Sigmoid colon (tissue), 6 donors: ENCODE measurements at regions not wholly inside any gene's neighbourhood (a gene's known extent, or its start where the extent isn't known, plus 50 kb on each side); places are given as distances from the start of the nearest gene placed in this dataset.
"Not testable (repeated sequence)": the region's sequence is repeated elsewhere in the genome, so short reads cannot be mapped to it uniquely, and the experiment has no call there.

Experiments
- DNase-seq: peaks from one replicate; pipeline ENCODE4 v3.0.0-alpha.2; 2019
- H3K27ac ChIP-seq, 4 donors: fragments of 200-600 bp; sonication (generic); one replicate each; pipeline ENCODE4 v1.5.1; 2016 to 2019; ENCODE audit warnings: mild to moderate bottlenecking in 1 of 4
- H3K27me3 ChIP-seq, 3 donors: fragments of 200-600 bp; sonication (generic); one replicate each; pipeline ENCODE4 v1.5.1; 2019; ENCODE audit warnings: mild to moderate bottlenecking in 1 of 3
- H3K36me3 ChIP-seq, 4 donors: fragments of 200-600 bp; sonication (generic); one replicate each; pipeline ENCODE4 v1.5.1; 2016 to 2019
- H3K4me1 ChIP-seq, 4 donors: fragments of 200-600 bp; sonication (generic); one replicate each; pipeline ENCODE4 v1.5.1; 2017 to 2019
- H3K4me3 ChIP-seq, 4 donors: fragments of 200-600 bp; sonication (generic); one replicate each; pipeline ENCODE4 v1.5.1; 2017 to 2019; ENCODE audit warnings: mild to moderate bottlenecking in 2 of 4, moderate library complexity in 1 of 4
- H3K9me3 ChIP-seq, 4 donors: fragments of 200-600 bp in 3 of 4; sonication (generic) in 3 of 4; one replicate each; pipeline versions ENCODE4 v1.5.1 to v1.6.1; 2013 to 2019
- EP300 ChIP-seq, 4 donors: sonication (generic); formaldehyde crosslinking; IDR thresholded peaks; one replicate each; pipeline ENCODE4 v1.6.1; 2017; ENCODE audit warnings: antibody characterized with exemption in 4 of 4
- POLR2A ChIP-seq, 2 donors: fragments of 450-650 bp; IDR thresholded peaks; one replicate each; pipeline ENCODE4 v1.6.1; 2016; ENCODE audit warnings: antibody characterized with exemption in 2 of 2, mild to moderate bottlenecking in 2 of 2, moderate library complexity in 2 of 2
- POLR2AphosphoS5 ChIP-seq, 4 donors: sonication (generic); formaldehyde crosslinking; IDR thresholded peaks; one replicate each; pipeline ENCODE4 v1.6.1; 2017; ENCODE audit warnings: antibody characterized with exemption in 4 of 4
- WGBS, 2 donors: extraction: QIAGEN DNeasy Blood & Tissue Kit; methylation state at CpG; one replicate each; pipeline ENCODE4 v1.1.7; 2013; 5-methylcytosine and 5-hydroxymethylcytosine counted together
- intact Hi-C: fragments of 100-400 bp; cut with DNase I; formaldehyde crosslinking; loops from one replicate; pipeline ENCODE4 v1.15.1; 2023
- TF ChIP-seq, protein P1 (sequence below), 4 experiments: fragments of 450-650 bp in 3 of 4; fragments of 200-600 bp in 1 of 4; IDR thresholded peaks; one replicate each; pipeline ENCODE4 v1.5.1; 2016 to 2019; ENCODE audit warnings: antibody characterized with exemption in 4 of 4, mild to moderate bottlenecking in 3 of 4, moderate library complexity in 2 of 4
- donor health status: healthy with polysubstance abuse.
- donor health status: healthy.

DNA sequence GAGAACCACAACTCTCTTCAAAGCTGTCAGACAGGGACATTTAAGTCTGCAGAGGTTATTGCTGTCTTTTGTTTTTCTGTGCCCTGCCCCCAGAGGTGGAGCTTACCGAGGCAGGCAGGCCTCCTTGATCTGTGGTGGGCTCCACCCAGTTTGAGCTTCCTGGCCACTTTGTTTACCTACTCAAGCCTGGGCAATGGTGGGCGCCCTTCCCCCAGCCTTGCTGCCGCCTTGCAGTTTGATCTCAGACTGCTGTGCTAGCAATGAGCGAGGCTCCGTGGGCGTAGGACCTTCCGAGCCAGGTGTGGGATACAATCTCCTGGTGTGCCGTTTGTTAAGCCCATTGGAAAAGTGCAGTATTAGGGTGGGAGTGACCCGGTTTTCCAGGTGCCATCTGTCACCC is 822.1 kb downstream of the KCNMA1 start:
- DNase-seq, H3K36me3 ChIP-seq, H3K9me3 ChIP-seq, intact Hi-C loops, H3K4me3 ChIP-seq, H3K27ac ChIP-seq, H3K4me1 ChIP-seq, H3K27me3 ChIP-seq: not testable (repeated sequence)
- 80 to 90% methylated on average over 9 of the region's 9 CpGs for WGBS, 2 donors

GRCh38 chr10:76811430-76811829 is 826.2 kb downstream of the KCNMA1 start:
- H3K27me3 ChIP-seq, result no peaks in the 10 kb centered on the region
- TF ChIP-seq, protein P1, sequence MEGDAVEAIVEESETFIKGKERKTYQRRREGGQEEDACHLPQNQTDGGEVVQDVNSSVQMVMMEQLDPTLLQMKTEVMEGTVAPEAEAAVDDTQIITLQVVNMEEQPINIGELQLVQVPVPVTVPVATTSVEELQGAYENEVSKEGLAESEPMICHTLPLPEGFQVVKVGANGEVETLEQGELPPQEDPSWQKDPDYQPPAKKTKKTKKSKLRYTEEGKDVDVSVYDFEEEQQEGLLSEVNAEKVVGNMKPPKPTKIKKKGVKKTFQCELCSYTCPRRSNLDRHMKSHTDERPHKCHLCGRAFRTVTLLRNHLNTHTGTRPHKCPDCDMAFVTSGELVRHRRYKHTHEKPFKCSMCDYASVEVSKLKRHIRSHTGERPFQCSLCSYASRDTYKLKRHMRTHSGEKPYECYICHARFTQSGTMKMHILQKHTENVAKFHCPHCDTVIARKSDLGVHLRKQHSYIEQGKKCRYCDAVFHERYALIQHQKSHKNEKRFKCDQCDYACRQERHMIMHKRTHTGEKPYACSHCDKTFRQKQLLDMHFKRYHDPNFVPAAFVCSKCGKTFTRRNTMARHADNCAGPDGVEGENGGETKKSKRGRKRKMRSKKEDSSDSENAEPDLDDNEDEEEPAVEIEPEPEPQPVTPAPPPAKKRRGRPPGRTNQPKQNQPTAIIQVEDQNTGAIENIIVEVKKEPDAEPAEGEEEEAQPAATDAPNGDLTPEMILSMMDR (IDR thresholded peaks at IDR 0.05), result no peak
- TF ChIP-seq POLR2AphosphoS5 (IDR thresholded peaks at IDR 0.05) (no peak), EP300 (IDR thresholded peaks at IDR 0.05) (no peak), POLR2A (IDR thresholded peaks at IDR 0.05) (no peak)
- intact Hi-C loops, result no loop called here
- H3K9me3 ChIP-seq, result no peaks in the 10 kb centered on the region
- peaks cover 0 to 8% (median 2%) of the 10 kb centered on the region in 4 donors for H3K4me1 ChIP-seq
- H3K4me3 ChIP-seq, result no peak overlapping the region
- DNase-seq, result no peak
- no peaks in the 10 kb centered on the region for H3K36me3 ChIP-seq
- H3K27ac ChIP-seq, result no peak overlapping the region

GRCh38 chr10:76788452-76788811 is 849.2 kb downstream of the KCNMA1 start:
- no peaks in the 10 kb centered on the region for H3K36me3 ChIP-seq
- no peak for DNase-seq
- no peaks in the 10 kb centered on the region for H3K9me3 ChIP-seq
- intact Hi-C loops, result no loop called here
- TF ChIP-seq, protein P1 (IDR thresholded peaks at IDR 0.05), result no peak
- TF ChIP-seq POLR2A (IDR thresholded peaks at IDR 0.05) (no peak), EP300 (IDR thresholded peaks at IDR 0.05) (no peak), POLR2AphosphoS5 (IDR thresholded peaks at IDR 0.05) (no peak)
- H3K27ac ChIP-seq, result no peak overlapping the region
- no peaks in the 10 kb centered on the region for H3K27me3 ChIP-seq
- no peak overlapping the region for H3K4me3 ChIP-seq
- H3K4me1 ChIP-seq, result peaks cover 0 to 17% (median 5%) of the 10 kb centered on the region in 4 donors
- WGBS, 2 donors, result 59 to 66% methylated on average over 4 of the region's 4 CpGs

- no peaks in the 10 kb centered on the region for H3K9me3 ChIP-seq
- no peak for TF ChIP-seq EP300 (IDR thresholded peaks at IDR 0.05)
- H3K36me3 ChIP-seq, result no peaks in the 10 kb centered on the region
- DNase-seq, result no peak
- H3K4me3 ChIP-seq, result no peak overlapping the region
- intact Hi-C loops, result no loop called here
- no peak overlapping the region for H3K27ac ChIP-seq
- no peaks in the 10 kb centered on the region for H3K27me3 ChIP-seq
- peaks cover 0 to 17% (median 5%) of the 10 kb centered on the region in 4 donors for H3K4me1 ChIP-seq
- 96 to 97% methylated on average over 3 of the region's 3 CpGs for WGBS, 2 donors
These were observed 849.7 kb downstream of the KCNMA1 start for GRCh38 chr10:76787746-76788451.

DNA sequence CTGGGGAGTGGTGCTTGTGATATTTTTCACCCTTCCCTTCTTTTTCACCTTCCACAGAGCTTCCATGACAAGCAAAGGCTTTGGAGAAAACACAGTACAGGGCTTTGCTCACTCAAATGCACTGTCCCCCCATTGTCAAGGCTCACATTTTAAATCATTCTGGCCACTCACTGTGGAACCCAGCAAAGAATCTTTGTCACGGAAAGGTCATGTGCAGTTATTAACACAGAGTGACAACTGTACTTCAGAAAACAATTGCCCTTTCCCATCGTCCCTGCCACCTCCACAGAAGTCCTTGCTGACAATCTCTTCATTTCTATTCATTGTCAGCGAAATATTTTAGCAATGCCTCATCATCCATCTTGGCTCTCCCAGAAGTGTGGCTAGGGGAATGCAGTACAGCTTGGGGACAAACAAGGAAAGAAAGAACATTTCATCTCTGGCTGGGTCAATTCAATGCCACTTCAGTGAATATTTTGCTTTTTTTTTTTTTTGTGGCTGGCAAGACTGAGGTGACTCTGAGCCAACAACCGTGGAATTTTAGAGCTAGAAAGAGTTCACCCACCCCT is 851.0 kb downstream of the KCNMA1 start:
- 83 to 84% methylated on average over 4 of the region's 4 CpGs for WGBS, 2 donors

More for the DNA sequence above, 851.0 kb downstream of the KCNMA1 start:
- no peak for DNase-seq
- H3K4me3 ChIP-seq, result no peak overlapping the region
- H3K27ac ChIP-seq, result peak overlapping the region in 1 of 4 donors; percentile 0
- H3K9me3 ChIP-seq, result no peaks in the 10 kb centered on the region
- H3K4me1 ChIP-seq, result peaks cover 0 to 23% (median 7%) of the 10 kb centered on the region in 4 donors
- H3K27me3 ChIP-seq, result no peaks in the 10 kb centered on the region
- intact Hi-C loops, result no loop called here
- H3K36me3 ChIP-seq, result no peaks in the 10 kb centered on the region
- TF ChIP-seq, protein P1 (IDR thresholded peaks at IDR 0.05), result no peak
- no peak for TF ChIP-seq EP300 (IDR thresholded peaks at IDR 0.05)
- no peak for TF ChIP-seq POLR2A (IDR thresholded peaks at IDR 0.05)
- no peak for TF ChIP-seq POLR2AphosphoS5 (IDR thresholded peaks at IDR 0.05)
